GM19468 (cell line): ENCODE measurements at regions not wholly inside any gene's neighbourhood (a gene's known extent, or its start where the extent isn't known, plus 50 kb on each side); places are given as distances from the start of the nearest gene placed in this dataset.

Experiments
- ATAC-seq: cut with Tn5 transposase; IDR thresholded peaks from one replicate; pipeline ENCODE4 v1.9.1; 2021; ENCODE audit warnings: mild to moderate bottlenecking, moderate library complexity, moderate number of reproducible peaks; ENCODE audit not compliant: unreplicated experiment; ENCODE audit errors: extremely low read depth

DNA sequence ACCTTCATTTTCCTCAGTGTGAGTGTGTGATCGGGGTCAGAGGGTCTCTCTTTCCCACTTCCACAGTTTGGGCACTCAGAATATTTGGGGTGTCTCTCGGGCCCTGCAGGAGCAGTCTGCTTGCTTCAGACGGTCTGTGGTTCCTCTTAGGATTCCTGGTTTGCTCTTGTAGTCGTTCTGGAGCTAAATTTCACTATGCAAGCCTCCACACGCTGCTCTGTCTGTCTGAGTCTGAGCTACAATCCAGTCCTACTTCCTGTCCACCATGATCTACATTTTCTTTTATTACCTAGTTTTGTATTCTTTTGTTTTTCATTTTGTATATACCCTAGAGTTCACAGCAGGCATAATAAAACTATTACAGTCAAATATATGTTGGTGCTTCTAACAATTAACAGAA lies 1967.3 kb upstream of the NUDT12 start:
- ATAC-seq: no peak

DNA sequence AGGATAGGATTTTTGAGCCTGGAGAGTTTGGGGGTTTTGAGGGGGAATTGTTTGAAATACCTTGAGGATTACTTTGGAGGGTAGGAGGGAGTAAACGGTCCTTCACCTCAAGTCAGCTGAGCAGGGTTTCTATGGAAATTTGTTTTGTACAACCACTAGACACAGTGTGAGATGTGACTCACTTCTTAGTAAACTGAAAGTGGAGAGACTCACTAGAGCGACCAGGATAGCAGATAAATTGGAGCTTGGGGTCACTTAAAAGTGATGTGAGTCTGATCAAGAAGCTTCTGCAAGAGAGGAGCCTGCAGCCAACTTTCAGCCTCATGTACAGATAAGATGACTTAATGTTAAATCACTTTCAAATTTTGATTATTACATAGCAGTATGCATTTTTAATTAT lies 1945.9 kb upstream of the NUDT12 start:
- no peak for ATAC-seq

DNA sequence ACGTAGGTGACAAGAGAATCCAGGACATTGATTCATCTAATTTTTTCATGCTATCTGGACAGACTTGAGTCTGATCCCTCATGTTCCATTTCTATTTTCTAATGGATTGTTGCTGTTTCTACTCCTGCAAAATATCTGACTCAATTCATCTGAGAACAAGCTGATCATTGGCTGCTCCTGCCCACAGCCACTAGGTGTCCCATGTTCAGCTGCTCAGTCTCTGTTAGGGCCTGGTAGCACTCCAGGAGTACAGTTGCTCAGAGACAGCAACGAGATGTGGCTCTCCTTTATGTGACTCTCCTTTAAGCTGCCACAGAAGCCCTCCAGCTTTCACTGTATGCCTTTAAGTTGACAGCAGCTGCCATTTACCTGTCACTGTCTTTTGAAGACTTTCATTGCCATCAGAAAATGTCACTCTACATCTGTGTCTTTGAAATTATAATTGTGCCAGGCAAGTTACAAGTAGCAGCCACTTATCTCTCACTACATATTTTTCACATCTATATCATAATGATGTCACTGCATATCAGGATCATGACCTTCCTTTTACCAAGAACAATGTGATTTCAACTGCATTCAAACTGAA lies 1944.2 kb upstream of the NUDT12 start:
- ATAC-seq: no peak

DNA sequence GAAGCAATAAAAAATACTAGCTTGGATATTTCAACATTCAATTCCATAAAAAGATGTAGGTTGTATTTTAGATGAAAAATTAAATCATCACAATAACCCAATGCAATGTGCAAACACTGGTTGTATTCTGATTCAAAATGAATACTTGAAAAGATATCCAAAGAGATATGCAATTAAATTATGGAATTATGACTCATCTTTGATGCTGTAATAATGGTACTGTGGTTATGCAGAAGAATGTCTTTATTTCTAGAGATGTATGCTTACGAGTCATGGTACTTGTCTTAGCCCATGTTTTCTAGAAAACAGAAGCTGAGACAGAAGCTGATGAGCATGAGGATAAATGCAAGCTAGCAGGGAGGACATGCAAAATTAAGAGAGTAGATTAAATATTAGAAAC lies 1941.4 kb upstream of the NUDT12 start:
- no peak for ATAC-seq

DNA sequence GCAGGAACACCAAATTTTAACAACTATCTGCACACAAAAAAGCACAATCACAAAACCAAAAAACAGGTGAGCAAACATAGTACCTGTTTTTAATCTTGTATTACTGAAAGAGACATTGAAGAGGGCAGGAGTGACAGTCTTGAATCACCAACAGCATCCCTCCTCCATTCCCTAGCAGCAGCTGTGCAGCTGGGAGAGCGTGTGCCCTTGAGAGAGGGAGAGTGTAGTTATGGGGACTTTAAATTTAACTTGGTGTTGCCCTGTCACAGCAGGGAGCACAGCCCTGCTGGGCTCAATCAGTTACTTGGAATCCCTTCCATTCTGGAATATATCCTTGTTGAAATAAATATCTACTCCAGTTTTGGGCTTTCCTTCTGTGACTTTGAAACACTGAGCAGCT lies 1938.7 kb upstream of the NUDT12 start:
- no peak for ATAC-seq

DNA sequence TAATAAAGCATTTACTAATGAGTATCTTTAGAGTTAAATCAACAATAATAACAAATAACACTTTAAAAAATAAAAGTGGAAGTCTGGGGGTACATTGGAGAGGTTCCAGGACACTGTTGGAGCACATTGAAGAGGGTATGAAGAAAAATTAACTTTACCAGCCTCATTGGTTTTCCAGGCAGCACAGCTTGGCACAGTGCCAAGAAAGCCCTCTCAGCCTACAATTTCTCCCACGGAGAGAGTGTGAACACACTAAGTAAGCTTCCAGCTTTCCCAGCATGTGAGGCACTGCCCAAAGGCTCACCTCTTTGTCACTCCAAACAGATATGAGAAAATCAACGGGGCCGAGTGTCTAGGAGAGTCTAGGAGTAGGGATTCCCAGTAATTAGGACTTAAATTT lies 1912.8 kb upstream of the NUDT12 start:
- ATAC-seq: no peak

DNA sequence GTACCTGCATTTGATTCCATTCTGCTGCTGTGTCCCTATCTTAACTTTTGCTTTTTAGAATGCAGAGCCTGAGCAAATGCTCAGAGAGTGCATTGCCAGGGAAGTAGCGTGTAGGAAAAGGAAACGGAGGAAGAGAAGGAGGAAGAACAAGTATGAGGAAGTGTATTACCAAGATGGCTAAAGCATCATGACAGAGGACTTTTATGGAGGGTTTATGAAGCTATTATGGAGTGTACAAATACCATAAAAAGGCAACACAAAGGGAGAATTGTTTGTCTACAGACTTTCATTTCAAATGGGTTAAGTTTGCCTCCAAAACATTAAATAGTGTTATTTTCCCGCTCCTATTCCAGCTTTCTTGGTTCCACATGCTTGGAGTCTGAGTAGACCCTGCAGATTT lies 1899.8 kb upstream of the NUDT12 start:
- no peak for ATAC-seq

DNA sequence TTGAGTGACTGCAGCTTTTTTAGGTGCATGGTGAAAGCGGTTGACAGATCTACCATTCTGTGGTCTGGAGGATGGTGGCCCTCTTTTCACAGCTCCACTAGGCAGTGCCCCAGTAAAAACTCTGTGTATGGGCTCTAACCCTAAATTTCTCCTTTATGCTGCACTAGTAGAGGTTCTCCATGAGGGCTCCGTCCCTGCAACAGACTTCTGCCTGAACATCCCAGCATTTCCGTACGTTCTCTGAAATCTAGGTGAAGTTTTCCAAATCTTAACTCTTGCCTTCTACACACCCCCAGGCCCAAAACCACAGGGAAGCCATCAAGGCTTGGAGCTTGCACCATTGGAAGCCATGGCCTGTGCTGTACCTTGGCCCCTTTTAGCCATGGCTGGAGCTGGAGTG lies 1898.1 kb upstream of the NUDT12 start:
- ATAC-seq: no peak

DNA sequence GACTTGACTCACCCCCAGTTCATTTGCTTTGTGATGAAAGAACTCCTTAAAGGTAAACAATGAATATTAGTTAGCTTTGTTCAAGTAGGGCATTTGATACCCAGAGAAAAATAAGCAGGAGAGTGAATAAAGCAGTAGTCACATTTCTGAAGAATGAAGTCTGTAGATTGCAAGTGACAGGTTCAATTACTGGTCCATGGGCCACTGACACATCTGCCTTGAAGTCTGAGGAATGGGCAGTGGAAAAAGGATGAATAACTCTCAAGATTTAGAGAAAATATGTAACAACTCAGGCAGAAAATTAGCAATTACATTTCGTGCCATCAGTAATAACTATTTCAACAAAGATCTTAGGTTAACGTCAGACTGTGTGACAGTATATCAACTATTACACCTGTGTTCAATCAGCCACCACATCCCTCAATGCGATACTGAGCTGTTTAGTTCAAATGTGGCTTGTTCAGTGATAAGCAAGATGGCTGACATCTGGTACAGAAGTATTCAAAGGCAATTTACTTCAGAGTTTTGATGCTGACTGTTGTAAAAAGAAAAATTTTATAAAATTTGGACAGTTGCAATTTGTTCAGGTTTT lies 1890.7 kb upstream of the NUDT12 start:
- ATAC-seq: no peak

DNA sequence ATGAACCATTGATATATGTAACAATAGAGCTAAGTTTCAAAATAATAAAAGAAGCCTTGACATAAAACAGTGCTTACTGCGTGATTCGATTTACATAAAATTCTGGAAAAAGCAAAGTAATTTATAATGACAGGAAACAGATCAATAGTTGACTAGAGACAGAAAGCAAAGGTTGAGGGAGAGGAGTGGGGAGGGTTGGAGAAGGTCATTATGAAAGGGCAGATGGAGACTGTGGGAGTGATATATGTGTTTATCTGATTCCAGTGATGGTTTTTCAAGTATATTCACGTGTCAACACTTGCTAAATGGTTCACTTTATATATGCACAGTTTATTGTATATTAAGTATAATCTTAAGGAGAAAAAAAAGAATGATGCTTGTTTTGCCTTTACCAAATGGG lies 1885.7 kb upstream of the NUDT12 start:
- no peak for ATAC-seq

DNA sequence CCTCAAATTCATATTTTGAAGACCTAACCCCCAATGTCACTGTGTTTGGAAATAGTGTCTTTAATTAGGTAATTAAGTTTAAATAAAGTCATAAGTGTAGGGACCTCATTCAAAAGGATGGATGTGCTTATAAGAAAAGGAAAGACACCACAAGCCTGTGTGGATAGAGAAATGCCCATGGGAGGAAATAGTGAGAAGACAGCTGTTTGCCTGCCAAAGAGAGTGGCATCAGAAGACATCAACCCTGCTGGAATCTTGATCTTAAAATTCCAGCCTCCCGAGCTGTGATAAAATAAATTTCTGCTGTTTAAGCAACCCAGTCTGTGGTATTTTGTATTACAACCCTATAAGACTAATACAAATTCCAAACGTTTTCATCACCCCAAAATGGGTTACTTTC lies 1867.9 kb upstream of the NUDT12 start:
- ATAC-seq: no peak

DNA sequence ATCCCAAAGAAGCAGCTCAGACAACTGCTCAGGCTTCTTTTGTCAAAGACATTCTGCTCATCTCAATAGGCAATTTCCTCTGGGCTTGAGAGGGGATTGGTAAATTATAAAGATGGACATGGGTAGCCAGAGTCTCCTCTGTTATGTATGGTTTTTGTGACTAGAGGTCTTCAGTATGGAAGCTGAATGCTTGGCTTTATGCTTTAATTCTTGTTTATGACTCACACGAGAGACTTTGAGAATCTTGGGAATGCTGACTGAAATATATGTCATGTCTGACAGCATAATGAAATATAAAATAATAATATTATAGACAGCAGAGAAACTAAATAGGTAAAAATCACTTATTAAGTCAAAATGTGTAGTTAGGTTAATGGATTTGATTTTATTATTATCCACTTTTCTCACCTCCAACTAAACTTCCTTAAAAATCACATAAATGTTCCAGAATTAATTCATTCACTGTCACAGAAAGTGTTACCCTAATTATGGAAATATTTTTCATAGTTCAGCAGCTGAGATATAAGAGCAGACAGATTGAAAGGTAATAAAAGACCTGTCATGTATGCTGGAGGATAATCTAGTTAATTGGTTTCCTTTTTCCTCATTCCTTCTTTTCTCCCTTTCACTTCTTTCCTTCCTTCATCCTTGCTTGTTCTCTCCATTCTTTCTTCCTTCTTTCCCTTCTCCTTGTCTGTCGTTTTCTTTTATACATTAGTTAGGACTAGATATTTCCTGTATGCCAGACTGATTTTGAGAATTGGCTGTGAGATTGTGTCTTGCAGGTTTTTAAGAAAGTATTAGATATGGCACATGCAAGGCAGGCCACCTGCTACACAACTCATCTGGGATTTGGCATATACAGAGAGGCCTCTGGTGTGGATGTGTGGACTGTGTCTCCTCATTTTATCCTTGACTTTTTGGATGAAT lies 1866.1 kb upstream of the NUDT12 start:
- no peak for ATAC-seq

DNA sequence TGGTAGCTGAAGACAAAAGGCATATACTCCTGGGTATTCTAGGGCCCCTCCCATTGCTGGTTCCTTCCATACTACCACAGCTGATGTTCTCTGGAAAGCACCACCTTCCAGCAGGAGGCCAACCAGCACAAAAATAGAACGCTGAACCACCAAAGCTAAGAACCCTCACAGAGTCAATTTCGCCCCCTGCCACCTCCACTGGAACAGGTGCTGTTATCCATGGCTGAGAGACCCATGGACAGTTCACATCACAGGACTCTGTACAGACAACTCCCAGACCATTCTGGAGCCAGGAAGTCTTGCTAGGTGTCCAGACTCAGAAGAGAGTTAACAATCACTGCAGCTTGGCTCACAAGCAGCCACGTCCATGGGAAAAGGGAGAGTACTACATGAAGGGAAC lies 1851.5 kb upstream of the NUDT12 start:
- ATAC-seq: no peak

DNA sequence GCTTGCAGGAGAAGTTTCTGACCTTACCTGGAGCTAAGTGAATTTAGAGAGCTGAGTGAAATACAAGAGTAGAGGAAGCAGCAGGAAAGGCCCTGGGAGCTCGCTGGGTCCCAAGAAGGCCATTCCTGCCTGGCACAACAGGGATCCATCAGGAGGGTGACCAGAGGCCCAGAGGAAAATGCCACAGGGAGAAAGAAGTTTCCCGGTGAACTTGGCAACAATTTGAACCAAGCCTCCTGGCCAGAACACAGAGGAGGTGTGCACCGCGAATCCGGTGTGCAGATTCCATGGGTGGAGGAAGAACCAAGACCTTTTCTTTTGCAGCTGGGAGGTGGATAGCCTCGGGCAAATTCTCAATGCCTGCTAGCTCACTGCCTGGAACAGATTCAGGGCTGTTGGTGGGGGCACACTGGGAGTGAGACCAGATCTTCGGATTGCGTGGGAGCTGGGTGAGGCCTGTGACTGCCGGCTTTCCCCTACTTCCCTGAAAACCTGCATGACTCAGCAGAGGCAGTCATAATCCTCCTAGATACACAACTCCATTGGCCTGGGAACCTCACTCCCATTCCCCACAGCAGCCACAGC lies 1850.9 kb upstream of the NUDT12 start:
- no peak for ATAC-seq

DNA sequence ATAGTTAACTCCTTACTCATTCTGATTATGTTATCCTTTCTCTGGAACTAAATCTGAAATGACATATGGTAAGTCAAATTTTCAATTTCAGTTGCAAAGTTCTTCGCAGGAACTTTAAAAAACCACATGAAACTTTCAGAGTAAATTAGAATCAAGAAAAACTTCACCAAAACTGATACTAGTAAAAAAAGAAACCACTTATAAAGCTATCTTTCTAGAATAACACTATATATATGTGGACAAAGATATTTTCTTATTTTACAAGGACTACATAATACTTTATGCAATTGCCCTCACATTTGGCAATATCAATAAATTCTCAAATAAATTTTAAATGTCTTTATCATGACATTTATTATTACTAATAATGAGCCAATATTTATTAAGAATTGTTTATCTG lies 1847.1 kb upstream of the NUDT12 start:
- ATAC-seq: no peak

DNA sequence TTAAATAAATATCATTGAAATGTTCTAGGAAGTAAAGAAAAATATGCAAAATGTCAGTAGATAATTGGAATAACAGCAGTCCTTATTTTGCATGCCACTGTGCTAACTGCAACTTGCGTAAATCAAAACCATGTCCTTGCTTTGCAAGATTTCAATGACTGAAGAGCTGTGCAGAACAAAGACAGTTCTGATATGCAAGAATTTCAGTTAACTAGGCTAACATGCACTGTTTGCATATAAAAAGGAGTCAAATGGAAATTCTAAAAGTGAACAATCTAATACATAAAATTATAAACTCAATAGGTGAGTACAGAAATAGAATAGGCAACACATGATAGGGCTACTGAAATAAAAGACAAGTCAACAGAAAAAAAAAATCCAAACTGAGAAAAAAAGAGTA lies 1844.6 kb upstream of the NUDT12 start:
- no peak for ATAC-seq

DNA sequence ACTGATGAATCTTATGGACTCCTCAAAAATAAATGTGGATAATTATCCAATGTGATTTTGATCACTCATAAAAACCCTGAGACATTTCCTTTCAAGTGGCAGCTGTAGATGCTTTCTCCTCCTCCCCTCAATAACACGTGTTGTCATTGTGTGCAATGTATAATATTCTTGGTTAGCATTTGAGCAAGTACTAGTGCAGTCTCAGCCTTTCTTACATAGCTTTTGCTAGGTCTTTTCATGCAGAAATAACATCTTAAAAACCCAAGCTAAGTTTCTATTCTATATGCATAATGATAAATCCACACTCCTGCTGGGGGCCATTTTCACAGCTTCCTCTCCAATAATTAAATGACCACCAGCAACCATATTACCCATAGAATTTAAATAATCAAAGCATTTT lies 1835.2 kb upstream of the NUDT12 start:
- ATAC-seq: no peak

DNA sequence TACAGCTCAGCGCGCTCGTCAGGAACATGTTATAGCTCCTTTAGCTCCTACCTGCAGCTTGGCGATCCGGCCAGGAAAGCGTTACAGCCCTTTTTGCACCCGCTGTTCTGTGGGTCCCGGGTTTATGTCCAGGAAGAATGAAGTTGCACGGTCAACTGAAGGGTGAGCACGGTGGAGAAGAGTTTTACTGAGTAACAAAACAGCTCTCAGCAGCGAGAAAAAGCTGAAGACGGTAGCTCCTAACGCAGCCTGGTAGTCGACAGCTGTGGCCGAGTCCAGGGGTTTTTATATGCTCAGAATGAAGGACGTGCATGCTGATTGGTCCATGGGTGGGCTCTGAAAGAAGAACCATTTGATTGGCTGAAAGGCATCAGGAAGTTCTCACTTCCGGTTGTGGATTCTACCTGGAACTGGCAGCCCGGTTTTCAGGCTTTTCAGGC lies 1830.1 kb upstream of the NUDT12 start:
- no peak for ATAC-seq

DNA sequence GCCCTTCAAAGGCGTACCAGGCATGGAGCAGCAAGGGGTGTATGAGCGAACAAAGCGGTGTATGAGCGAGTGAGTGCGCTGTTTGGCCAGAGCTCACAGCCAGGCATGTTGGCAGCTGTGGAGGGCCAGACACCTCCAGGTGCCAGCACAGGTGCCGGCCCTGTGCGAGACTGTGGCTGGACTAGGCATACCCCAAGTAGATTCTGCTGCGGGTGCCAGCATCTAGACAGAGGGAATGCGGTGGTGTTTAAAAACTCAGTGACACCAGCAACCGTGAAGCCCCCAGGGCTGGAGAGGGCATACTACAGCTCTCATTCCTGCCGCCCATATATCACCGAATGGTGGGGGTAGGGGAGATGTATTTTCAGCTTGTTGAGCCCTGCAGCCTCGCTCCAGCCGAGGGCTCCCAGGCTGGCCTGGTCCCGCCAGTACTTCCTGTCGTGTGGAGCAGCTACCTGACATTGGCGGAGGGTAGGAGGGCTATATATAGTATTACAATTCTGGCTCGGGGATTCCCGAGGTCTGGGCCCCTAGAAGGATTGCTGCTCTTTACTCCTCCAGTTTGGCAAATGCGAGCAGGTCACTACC lies 1829.6 kb upstream of the NUDT12 start:
- ATAC-seq: no peak

DNA sequence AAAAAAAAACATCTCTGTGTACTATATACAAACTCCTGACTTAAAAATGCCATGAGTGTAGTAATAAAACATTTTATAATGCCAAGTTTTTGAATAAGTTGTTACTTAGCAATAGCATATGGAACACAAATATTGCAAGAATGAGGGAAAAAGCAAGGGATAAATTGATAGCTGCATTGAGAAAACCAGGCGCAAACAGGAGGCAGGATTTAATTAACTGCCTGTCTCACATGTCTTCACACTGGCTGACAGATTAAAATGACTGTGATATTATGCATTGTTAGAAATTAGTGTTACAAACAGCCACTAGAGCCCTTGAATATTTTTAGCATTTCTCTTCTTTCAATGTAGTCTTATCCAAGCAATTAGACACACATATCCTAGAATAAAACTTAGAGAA lies 1817.5 kb upstream of the NUDT12 start:
- no peak for ATAC-seq

DNA sequence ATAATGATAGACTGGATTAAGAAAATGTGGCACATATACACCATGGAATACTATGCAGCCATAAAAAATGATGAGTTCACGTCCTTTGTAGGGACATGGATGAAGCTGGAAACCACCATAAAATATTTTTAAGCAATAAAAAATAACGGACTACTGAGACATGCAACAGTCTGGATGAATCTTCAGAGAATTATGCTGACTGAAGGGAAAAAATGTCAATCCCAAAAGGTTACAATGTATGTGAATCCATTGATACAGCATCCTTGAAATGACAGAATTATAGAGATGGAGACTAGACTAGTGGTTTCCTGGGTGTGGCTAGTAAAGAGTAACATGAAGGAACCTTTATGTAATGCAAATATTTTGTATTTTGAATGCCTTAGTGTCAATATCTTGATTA lies 1808.6 kb upstream of the NUDT12 start:
- no peak for ATAC-seq
